Tibial nerve (tissue), 4 donors: ENCODE measurements at regions not wholly inside any gene's neighbourhood (a gene's known extent, or its start where the extent isn't known, plus 50 kb on each side); places are given as distances from the start of the nearest gene placed in this dataset.

Source experiments
- DNase-seq, 2 donors: peaks; one replicate each; pipeline ENCODE4 v3.0.0-alpha.2; 2019; ENCODE audit warnings: low spot score in 2 of 2
- H3K27ac ChIP-seq, 4 donors: fragments of 200-600 bp; sonication (generic) in 3 of 4; one replicate each; pipeline ENCODE4 v1.5.1; 2017 to 2019; ENCODE audit warnings: mild to moderate bottlenecking in 1 of 4
- H3K27me3 ChIP-seq, 2 donors: fragments of 200-600 bp; sonication (generic) in 1 of 2; one replicate each; pipeline versions ENCODE4 v1.5.1 to v1.6.0; 2017 to 2019
- H3K36me3 ChIP-seq, 3 donors: fragments of 200-600 bp; sonication (generic); one replicate each; pipeline ENCODE4 v1.5.1; 2018 to 2019
- H3K4me1 ChIP-seq, 4 donors: fragments of 200-600 bp; sonication (generic) in 3 of 4; one replicate each; pipeline ENCODE4 v1.5.1; 2017 to 2019
- H3K4me3 ChIP-seq, 4 donors: fragments of 200-600 bp; sonication (generic) in 3 of 4; one replicate each; pipeline ENCODE4 v1.5.1; 2017 to 2019; ENCODE audit warnings: mild to moderate bottlenecking in 1 of 4, moderate library complexity in 1 of 4
- H3K9me3 ChIP-seq, 4 donors: fragments of 200-600 bp; sonication (generic) in 3 of 4; one replicate each; pipeline ENCODE4 v1.5.1; 2017 to 2019
- CTCF ChIP-seq, 5 experiments: fragments of 200-600 bp in 3 of 5; fragments of 450-650 bp in 2 of 5; sonication (generic) in 3 of 5; IDR thresholded peaks; one replicate each; pipeline ENCODE4 v1.5.1; 2016 to 2019; ENCODE audit warnings: antibody characterized with exemption in 5 of 5, mild to moderate bottlenecking in 3 of 5, moderate library complexity in 2 of 5
- EP300 ChIP-seq, 2 donors: sonication (generic); formaldehyde crosslinking; IDR thresholded peaks; one replicate each; pipeline ENCODE4 v1.6.1; 2017; ENCODE audit warnings: antibody characterized with exemption in 2 of 2, mild to moderate bottlenecking in 1 of 2
- POLR2A ChIP-seq, 2 donors: fragments of 450-650 bp; IDR thresholded peaks; one replicate each; pipeline ENCODE4 v1.6.1; 2017; ENCODE audit warnings: antibody characterized with exemption in 2 of 2, mild to moderate bottlenecking in 2 of 2, moderate library complexity in 2 of 2
- WGBS, 2 donors: methylation state at CpG; one replicate each; pipeline ENCODE4 v1.1.5; 2018; 5-methylcytosine and 5-hydroxymethylcytosine counted together

GRCh38 chr15:70315431-70315830 is 217.7 kb upstream of the TLE3 start:
- no peak for TF ChIP-seq EP300 (IDR thresholded peaks at IDR 0.05)
- no peak for TF ChIP-seq CTCF (IDR thresholded peaks at IDR 0.05)
- TF ChIP-seq POLR2A (IDR thresholded peaks at IDR 0.05): no peak
- no peak for DNase-seq
- no peak overlapping the region for H3K27ac ChIP-seq
- H3K27me3 ChIP-seq: no peaks in the 10 kb centered on the region
- no peaks in the 10 kb centered on the region for H3K9me3 ChIP-seq
- no peak overlapping the region for H3K4me3 ChIP-seq
- H3K36me3 ChIP-seq: no peaks in the 10 kb centered on the region
- H3K4me1 ChIP-seq: peaks cover 0 to 14% (median 5%) of the 10 kb centered on the region in 4 donors

GRCh38 chr15:70314688-70315087 is 217.0 kb upstream of the TLE3 start:
- Histone ChIP-seq H3K27me3 (no peaks in the 10 kb centered on the region), H3K4me1 (peaks cover 0 to 10% (median 3%) of the 10 kb centered on the region in 4 donors), H3K27ac (no peak overlapping the region), H3K4me3 (no peak overlapping the region), H3K9me3 (no peaks in the 10 kb centered on the region), H3K36me3 (no peaks in the 10 kb centered on the region)
- TF ChIP-seq POLR2A (IDR thresholded peaks at IDR 0.05) (no peak), CTCF (IDR thresholded peaks at IDR 0.05) (no peak), EP300 (IDR thresholded peaks at IDR 0.05) (no peak)
- no peak for DNase-seq
- WGBS, 2 donors: 96 to 97% methylated on average over 3 of the region's 3 CpGs

- H3K36me3 ChIP-seq: no peaks in the 10 kb centered on the region
- H3K27me3 ChIP-seq: no peaks in the 10 kb centered on the region
- no peak for DNase-seq
- H3K4me1 ChIP-seq: peaks cover 0 to 7% (median 3%) of the 10 kb centered on the region in 4 donors
- no peak overlapping the region for H3K27ac ChIP-seq
- 95 to 99% methylated on average over 3 of the region's 3 CpGs for WGBS, 2 donors
- H3K4me3 ChIP-seq: no peak overlapping the region
- TF ChIP-seq EP300 (IDR thresholded peaks at IDR 0.05) (no peak), CTCF (IDR thresholded peaks at IDR 0.05) (no peak), POLR2A (IDR thresholded peaks at IDR 0.05) (no peak)
- H3K9me3 ChIP-seq: no peaks in the 10 kb centered on the region
Observed at GRCh38 chr15:70314018-70314354, 216.3 kb upstream of the TLE3 start.

- WGBS, 2 donors: 92 to 94% methylated on average over 9 of the region's 9 CpGs
- DNase-seq: no peak
Observed at GRCh38 chr15:70313099-70314017, 215.6 kb upstream of the TLE3 start.

More at GRCh38 chr15:70313099-70314017, 215.6 kb upstream of the TLE3 start:
- TF ChIP-seq EP300 (IDR thresholded peaks at IDR 0.05) (no peak), POLR2A (IDR thresholded peaks at IDR 0.05) (no peak), CTCF (IDR thresholded peaks at IDR 0.05) (no peak)
- Histone ChIP-seq H3K4me1 (peaks cover 0 to 5% (median under 1%) of the 10 kb centered on the region in 4 donors), H3K27me3 (no peaks in the 10 kb centered on the region), H3K36me3 (no peaks in the 10 kb centered on the region), H3K27ac (no peak overlapping the region), H3K9me3 (no peaks in the 10 kb centered on the region), H3K4me3 (no peak overlapping the region)
